IMR-90 (cell line): ENCODE measurements at regions not wholly inside any gene's neighbourhood (a gene's known extent, or its start where the extent isn't known, plus 50 kb on each side); places are given as distances from the start of the nearest gene placed in this dataset.

Experiments used
- ATAC-seq: fragments of 200-7000 bp; cut with Tn5 transposase; 2 replicates; pipeline ENCODE4 v1.9.1; 2020; ENCODE audit warnings: low read depth, mild to moderate bottlenecking, moderate library complexity
- BruUV-seq: library from RNA; stranded (reverse); fragments of 400-500 nt; replicated peaks from 2 replicates; lab custom pipeline; 2021; lab: Mats Ljungman, UMichigan
- CTCF ChIA-PET: fragments of 300-600 bp; formaldehyde crosslinking; extraction: SDS; loops from one replicate; lab custom pipeline; 2021; ENCODE audit warnings: antibody characterized with exemption; lab: Yijun Ruan, JAX
- POLR2A ChIA-PET: fragments of 300-600 bp; sonication (Branson Sonifier 250); formaldehyde crosslinking; loops from one replicate; lab custom pipeline; 2022; ENCODE audit warnings: antibody characterized with exemption; ENCODE audit not compliant: unreplicated experiment; lab: Charles Lee
- DNase-seq: peaks from one replicate; pipeline ENCODE4 v3.0.0; 2013
- H2AFZ ChIP-seq: replicated peaks from 2 replicates; pipeline ENCODE3; 2013; ENCODE audit warnings: low read length, mild to moderate bottlenecking; ENCODE audit not compliant: poor library complexity
- H2AK5ac ChIP-seq: 2 replicates; pipeline ENCODE4 v1.6.1; 2013; ENCODE audit warnings: low read depth, low read length, inconsistent platforms
- H2AK9ac ChIP-seq: replicated peaks from 2 replicates; pipeline ENCODE3; 2013; ENCODE audit warnings: mild to moderate bottlenecking, low read depth, low read length, moderate library complexity; ENCODE audit not compliant: poor library complexity
- H2BK120ac ChIP-seq: 2 replicates; pipeline ENCODE4 v1.6.1; 2013; ENCODE audit warnings: low read depth, low read length, inconsistent platforms
- H2BK15ac ChIP-seq: 3 replicates; pipeline ENCODE4 v1.6.1; 2013; ENCODE audit warnings: low read depth, low read length, inconsistent platforms
- H2BK20ac ChIP-seq: 2 replicates; pipeline ENCODE4 v1.6.1; 2013; ENCODE audit warnings: low read depth, mild to moderate bottlenecking, inconsistent platforms, low read length, moderate library complexity
- H2BK5ac ChIP-seq: 2 replicates; pipeline ENCODE4 v1.6.1; 2013; ENCODE audit warnings: mild to moderate bottlenecking, low read depth, low read length, inconsistent platforms; ENCODE audit not compliant: poor library complexity, severe bottlenecking
- H3K14ac ChIP-seq: replicated peaks from 2 replicates; pipeline ENCODE4 v1.6.1; 2013; ENCODE audit warnings: low read depth, low read length, inconsistent platforms
- H3K18ac ChIP-seq: 2 replicates; pipeline ENCODE4 v1.6.1; 2013; ENCODE audit warnings: low read depth, low read length, control low read depth
- H3K23ac ChIP-seq: 2 replicates; pipeline ENCODE4 v1.6.1; 2013; ENCODE audit warnings: low read depth, low read length, inconsistent platforms
- H3K27ac ChIP-seq: 2 replicates; pipeline ENCODE4 v1.5.1; 2013; ENCODE audit warnings: mild to moderate bottlenecking, control low read depth, low read length; ENCODE audit not compliant: insufficient read depth
- H3K27me3 ChIP-seq: 2 replicates; pipeline ENCODE4 v1.6.1; 2013; ENCODE audit warnings: low read length; ENCODE audit not compliant: control insufficient read depth, insufficient read depth
- H3K36me3 ChIP-seq: 2 replicates; pipeline ENCODE4 v1.6.1; 2013; ENCODE audit warnings: low read length, mixed read lengths; ENCODE audit not compliant: control insufficient read depth, insufficient read depth
- H3K4ac ChIP-seq: 2 replicates; pipeline ENCODE4 v1.6.1; 2013; ENCODE audit warnings: low read depth, low read length, inconsistent platforms
- H3K4me1 ChIP-seq: 2 replicates; pipeline ENCODE4 v1.6.1; 2013; ENCODE audit warnings: low read length, mixed read lengths; ENCODE audit not compliant: control insufficient read depth, insufficient read depth
- H3K4me2 ChIP-seq: 2 replicates; pipeline ENCODE4 v1.6.1; 2013; ENCODE audit warnings: low read depth, mild to moderate bottlenecking, control low read depth, low read length, moderate library complexity
- H3K4me3 ChIP-seq: 2 replicates; pipeline ENCODE4 v1.5.1; 2013; ENCODE audit warnings: low read depth, mild to moderate bottlenecking, control low read depth, low read length, moderate library complexity; ENCODE audit not compliant: insufficient read depth
- H3K56ac ChIP-seq: 2 replicates; pipeline ENCODE4 v1.6.1; 2013; ENCODE audit warnings: low read length, inconsistent platforms; ENCODE audit not compliant: insufficient read depth; ENCODE audit errors: extremely low read depth
- H3K79me1 ChIP-seq, 2 experiments: 2 replicates each; pipeline ENCODE4 v1.6.1; 2013; ENCODE audit warnings: low read length in 2 of 2, inconsistent platforms in 1 of 2, low read depth in 1 of 2
- H3K9ac ChIP-seq: 2 replicates; pipeline ENCODE4 v1.6.1; 2013; ENCODE audit warnings: low read depth, low read length, control low read depth
- H3K9me1 ChIP-seq: 2 replicates; pipeline ENCODE4 v1.6.1; 2013; ENCODE audit warnings: low read length, inconsistent platforms; ENCODE audit not compliant: insufficient read depth
- H3K9me3 ChIP-seq: 2 replicates; pipeline ENCODE4 v1.6.1; 2013; ENCODE audit warnings: low read length; ENCODE audit not compliant: control insufficient read depth, insufficient read depth
- H4K20me1 ChIP-seq: 2 replicates; pipeline ENCODE4 v1.6.1; 2013; ENCODE audit warnings: low read length, inconsistent platforms; ENCODE audit not compliant: insufficient read depth
- H4K5ac ChIP-seq: 2 replicates; pipeline ENCODE4 v1.6.1; 2013; ENCODE audit warnings: mild to moderate bottlenecking, low read depth, low read length, control low read depth
- H4K8ac ChIP-seq, 2 experiments: 2 replicates each; pipeline ENCODE4 v1.6.1; 2013; ENCODE audit warnings: low read depth in 2 of 2, low read length in 2 of 2, control low read depth in 1 of 2, inconsistent platforms in 1 of 2
- H4K91ac ChIP-seq: 2 replicates; pipeline ENCODE4 v1.6.1; 2013; ENCODE audit warnings: low read depth, low read length, inconsistent platforms; ENCODE audit not compliant: insufficient read depth
- BHLHE40 ChIP-seq: fragments of 150-350 bp; IDR thresholded peaks from 2 replicates; pipeline ENCODE4 v1.6.1; 2016; ENCODE audit warnings: mild to moderate bottlenecking, low read depth, low read length
- CEBPB ChIP-seq: IDR thresholded peaks from 2 replicates; pipeline ENCODE4 v1.6.1; 2012; ENCODE audit warnings: low read depth, low read length, improper control_type of control experiment
- CHD1 ChIP-seq: IDR thresholded peaks from 2 replicates; pipeline ENCODE4 v1.6.1; 2012; ENCODE audit warnings: low read depth, low read length, improper control_type of control experiment
- FOS ChIP-seq: fragments of 150-350 bp; IDR thresholded peaks from 2 replicates; pipeline ENCODE4 v1.6.1; 2016; ENCODE audit warnings: low read depth, low read length
- MAFK ChIP-seq: IDR thresholded peaks from 2 replicates; pipeline ENCODE4 v1.6.1; 2012; ENCODE audit warnings: low read depth, low read length, improper control_type of control experiment
- MAZ ChIP-seq: IDR thresholded peaks from 2 replicates; pipeline ENCODE4 v1.6.1; 2012; ENCODE audit warnings: low read depth, mild to moderate bottlenecking, low read length, improper control_type of control experiment, moderate library complexity, borderline replicate concordance
- MXI1 ChIP-seq: IDR thresholded peaks from 2 replicates; pipeline ENCODE4 v1.6.1; 2012; ENCODE audit warnings: low read depth, mild to moderate bottlenecking, low read length, moderate library complexity, borderline replicate concordance
- NFE2L2 ChIP-seq: fragments of 150-350 bp; IDR thresholded peaks from 2 replicates; pipeline ENCODE4 v1.6.1; 2016; ENCODE audit warnings: low read depth, mild to moderate bottlenecking, low read length
- POLR2A ChIP-seq: IDR thresholded peaks from 2 replicates; pipeline ENCODE4 v1.6.1; 2012; ENCODE audit warnings: mild to moderate bottlenecking, low read depth, low read length
- RCOR1 ChIP-seq: IDR thresholded peaks from 2 replicates; pipeline ENCODE4 v1.6.1; 2012; ENCODE audit warnings: mild to moderate bottlenecking, low read length, improper control_type of control experiment; ENCODE audit not compliant: insufficient replicate concordance
- RFX5 ChIP-seq: IDR thresholded peaks from 2 replicates; pipeline ENCODE4 v1.8.0; 2012; ENCODE audit warnings: low read depth, mild to moderate bottlenecking, low read length, moderate library complexity
- SMC3 ChIP-seq: fragments of 150-350 bp; IDR thresholded peaks from 2 replicates; pipeline ENCODE4 v1.6.1; 2016; ENCODE audit warnings: low read depth, mild to moderate bottlenecking, antibody characterized with exemption, low read length, moderate library complexity
- WGBS, 2 experiments: methylation state at CpG; one replicate each; pipeline versions ENCODE4 v1.1.5 to v1.1.7; 2013; ENCODE audit warnings: missing lambda C conversion rate in 2 of 2; ENCODE audit not compliant: insufficient read length in 1 of 2; ENCODE audit errors: extremely low coverage in 2 of 2; 5-methylcytosine and 5-hydroxymethylcytosine counted together
- dilution Hi-C: fragments of 300-500 bp; cut with HindIII; formaldehyde crosslinking; loops from one replicate; pipeline ENCODE4 v1.14.3; 2018; ENCODE audit warnings: low sequenced_read_pairs; ENCODE audit not compliant: unreplicated experiment
- in situ Hi-C: fragments of 300-500 bp; cut with MboI; formaldehyde crosslinking; loops from 3 replicates; pipeline ENCODE4 v1.14.3; 2019; ENCODE audit warnings: low sequenced_read_pairs, inconsistent platforms, mixed read lengths
- intact Hi-C: fragments of 100-400 bp; cut with micrococcal nuclease; formaldehyde crosslinking; loops from 2 replicates; pipeline ENCODE4 v1.10.0; 2022
- TF ChIP-seq, protein P1 (sequence below): fragments of 150-350 bp; IDR thresholded peaks from 2 replicates; pipeline ENCODE4 v1.6.1; 2016; ENCODE audit warnings: low read depth, mild to moderate bottlenecking, low read length, moderate library complexity, borderline replicate concordance
- TF ChIP-seq, protein P2 (sequence below): conservative IDR thresholded peaks from 2 replicates; pipeline ENCODE4 v1.5.1; 2012; ENCODE audit warnings: mild to moderate bottlenecking, low read depth, low read length, improper control_type of control experiment
- TF ChIP-seq, protein P3 (sequence below): fragments of 150-350 bp; IDR thresholded peaks from 2 replicates; pipeline ENCODE4 v1.6.1; 2017; ENCODE audit warnings: mild to moderate bottlenecking, antibody characterized with exemption, low read length, low read depth

DNA sequence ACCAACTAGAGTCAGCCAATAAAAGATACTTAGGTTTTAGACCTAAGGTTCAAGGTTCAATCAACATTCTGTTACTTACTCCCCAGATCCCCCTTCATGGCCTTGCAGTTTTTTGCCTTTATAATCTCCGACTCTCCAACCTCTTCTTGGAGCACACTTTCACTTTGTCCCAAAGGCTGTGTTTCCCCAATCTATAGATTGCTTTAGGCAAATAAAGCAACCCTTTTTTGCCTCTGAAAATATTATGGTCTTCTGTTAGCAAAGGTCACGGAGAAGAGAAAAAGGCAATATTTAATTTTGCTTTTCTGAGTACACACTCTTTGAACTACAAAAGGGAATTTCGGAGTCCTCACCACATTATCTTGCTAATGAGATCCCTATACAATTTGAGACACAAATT is 268.1 kb downstream of the PLOD2 start:
- Histone ChIP-seq H3K4me3 (no peak overlapping the region), H4K8ac (no peak overlapping the region), H2BK5ac (no peak overlapping the region), H3K4me2 (no peak overlapping the region), H3K9me3 (no peaks in the 10 kb centered on the region), H2BK15ac (no peak overlapping the region), H2AK5ac (no peak overlapping the region), H4K91ac (no peak overlapping the region), H3K9ac (no peak overlapping the region), H3K79me1 (no peaks in the 10 kb centered on the region), H2BK20ac (no peak overlapping the region), H3K27ac (no peak overlapping the region), H3K18ac (no peak overlapping the region), H3K14ac (no peak overlapping the region), H3K23ac (no peak overlapping the region), H2AK9ac (no peak overlapping the region), H3K4ac (no peak overlapping the region), H3K9me1 (no peaks in the 10 kb centered on the region), H2BK120ac (no peak overlapping the region), H4K20me1 (no peaks in the 10 kb centered on the region), H2AFZ (no peak overlapping the region), H3K27me3 (no peaks in the 10 kb centered on the region), H3K36me3 (no peaks in the 10 kb centered on the region), H3K56ac (no peak overlapping the region), H3K4me1 (no peaks in the 10 kb centered on the region), H4K5ac (no peak overlapping the region)
- POLR2A ChIA-PET, result interaction anchor here (0.6 kb wide), 1 partner anchor 9 kb away, joined by 5 read pairs; no protein-coding TSS in a partner anchor
- no CpG with 5 or more reads among the region's 3 CpGs for WGBS, 2 experiments
- no peak for ATAC-seq
- BruUV-seq, result no TSS peak
- CTCF ChIA-PET, result no interaction called here
- DNase-seq, result no peak
- intact Hi-C loops, result loop anchor here (5.0 kb wide), 1 partner anchor 159 kb away; no protein-coding TSS in a partner anchor
- in situ Hi-C loops, result no loop called here
- no peak for TF ChIP-seq CEBPB
- TF ChIP-seq, protein P1, sequence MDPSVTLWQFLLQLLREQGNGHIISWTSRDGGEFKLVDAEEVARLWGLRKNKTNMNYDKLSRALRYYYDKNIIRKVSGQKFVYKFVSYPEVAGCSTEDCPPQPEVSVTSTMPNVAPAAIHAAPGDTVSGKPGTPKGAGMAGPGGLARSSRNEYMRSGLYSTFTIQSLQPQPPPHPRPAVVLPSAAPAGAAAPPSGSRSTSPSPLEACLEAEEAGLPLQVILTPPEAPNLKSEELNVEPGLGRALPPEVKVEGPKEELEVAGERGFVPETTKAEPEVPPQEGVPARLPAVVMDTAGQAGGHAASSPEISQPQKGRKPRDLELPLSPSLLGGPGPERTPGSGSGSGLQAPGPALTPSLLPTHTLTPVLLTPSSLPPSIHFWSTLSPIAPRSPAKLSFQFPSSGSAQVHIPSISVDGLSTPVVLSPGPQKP, result no peak
- TF ChIP-seq MXI1, result no peak
- TF ChIP-seq CHD1, result no peak
- TF ChIP-seq MAFK, result no peak
- TF ChIP-seq, protein P2, sequence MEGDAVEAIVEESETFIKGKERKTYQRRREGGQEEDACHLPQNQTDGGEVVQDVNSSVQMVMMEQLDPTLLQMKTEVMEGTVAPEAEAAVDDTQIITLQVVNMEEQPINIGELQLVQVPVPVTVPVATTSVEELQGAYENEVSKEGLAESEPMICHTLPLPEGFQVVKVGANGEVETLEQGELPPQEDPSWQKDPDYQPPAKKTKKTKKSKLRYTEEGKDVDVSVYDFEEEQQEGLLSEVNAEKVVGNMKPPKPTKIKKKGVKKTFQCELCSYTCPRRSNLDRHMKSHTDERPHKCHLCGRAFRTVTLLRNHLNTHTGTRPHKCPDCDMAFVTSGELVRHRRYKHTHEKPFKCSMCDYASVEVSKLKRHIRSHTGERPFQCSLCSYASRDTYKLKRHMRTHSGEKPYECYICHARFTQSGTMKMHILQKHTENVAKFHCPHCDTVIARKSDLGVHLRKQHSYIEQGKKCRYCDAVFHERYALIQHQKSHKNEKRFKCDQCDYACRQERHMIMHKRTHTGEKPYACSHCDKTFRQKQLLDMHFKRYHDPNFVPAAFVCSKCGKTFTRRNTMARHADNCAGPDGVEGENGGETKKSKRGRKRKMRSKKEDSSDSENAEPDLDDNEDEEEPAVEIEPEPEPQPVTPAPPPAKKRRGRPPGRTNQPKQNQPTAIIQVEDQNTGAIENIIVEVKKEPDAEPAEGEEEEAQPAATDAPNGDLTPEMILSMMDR, result no peak
- TF ChIP-seq SMC3, result no peak
- TF ChIP-seq BHLHE40, result no peak
- TF ChIP-seq FOS, result no peak
- no peak for TF ChIP-seq RCOR1
- TF ChIP-seq RFX5, result no peak
- TF ChIP-seq MAZ, result no peak
- TF ChIP-seq, protein P3, sequence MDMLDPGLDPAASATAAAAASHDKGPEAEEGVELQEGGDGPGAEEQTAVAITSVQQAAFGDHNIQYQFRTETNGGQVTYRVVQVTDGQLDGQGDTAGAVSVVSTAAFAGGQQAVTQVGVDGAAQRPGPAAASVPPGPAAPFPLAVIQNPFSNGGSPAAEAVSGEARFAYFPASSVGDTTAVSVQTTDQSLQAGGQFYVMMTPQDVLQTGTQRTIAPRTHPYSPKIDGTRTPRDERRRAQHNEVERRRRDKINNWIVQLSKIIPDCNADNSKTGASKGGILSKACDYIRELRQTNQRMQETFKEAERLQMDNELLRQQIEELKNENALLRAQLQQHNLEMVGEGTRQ, result no peak
- TF ChIP-seq NFE2L2, result no peak
- no peak for TF ChIP-seq POLR2A
- dilution Hi-C loops, result no loop called here
